ENCODE measurements at regions not wholly inside any gene's neighbourhood (a gene's known extent, or its start where the extent isn't known, plus 50 kb on each side); places are given as distances from the start of the nearest gene placed in this dataset.

DNA sequence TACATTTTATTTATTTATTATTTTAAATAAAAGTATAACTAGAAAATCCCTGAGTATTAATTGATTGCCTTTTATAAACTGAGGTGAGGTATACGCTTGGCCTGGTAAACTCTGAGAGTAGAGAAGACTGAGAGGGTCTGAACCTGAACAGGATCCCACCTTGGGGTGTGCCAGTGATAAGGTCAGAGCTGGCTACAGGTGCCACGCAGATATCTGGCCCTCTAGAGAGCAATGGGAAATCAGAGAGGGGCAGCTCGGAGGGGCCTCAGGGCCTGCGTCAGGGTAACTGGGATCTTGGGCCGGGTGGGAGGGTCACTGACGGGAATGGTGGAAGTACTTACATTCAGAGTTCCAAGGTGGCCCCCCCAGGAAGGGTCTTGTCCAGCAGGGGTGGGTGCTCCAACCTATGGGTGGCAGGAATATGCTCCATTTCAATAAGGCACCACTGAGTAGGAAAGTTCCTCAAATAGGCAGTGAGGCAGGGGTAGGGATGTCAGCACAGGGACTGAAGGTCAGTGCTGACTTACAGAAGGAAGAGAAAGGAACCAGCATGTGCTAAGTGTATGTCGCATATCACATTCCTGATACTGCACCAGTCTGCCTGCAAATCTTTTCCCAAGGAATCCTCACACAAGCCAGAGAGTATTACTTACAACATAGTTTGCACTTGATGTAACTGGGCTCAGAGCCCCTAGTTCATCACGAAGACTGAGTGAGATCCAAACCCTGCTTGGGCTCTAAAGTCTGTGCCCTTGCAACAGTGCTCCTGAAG, 706.0 kb upstream of the RAB6C start:
- intact Hi-C loops (cut with micrococcal nuclease), result no loop called here
- CTCF ChIA-PET, result no interaction called here
- no TSS peak for BruUV-seq (replicated peaks)

DNA sequence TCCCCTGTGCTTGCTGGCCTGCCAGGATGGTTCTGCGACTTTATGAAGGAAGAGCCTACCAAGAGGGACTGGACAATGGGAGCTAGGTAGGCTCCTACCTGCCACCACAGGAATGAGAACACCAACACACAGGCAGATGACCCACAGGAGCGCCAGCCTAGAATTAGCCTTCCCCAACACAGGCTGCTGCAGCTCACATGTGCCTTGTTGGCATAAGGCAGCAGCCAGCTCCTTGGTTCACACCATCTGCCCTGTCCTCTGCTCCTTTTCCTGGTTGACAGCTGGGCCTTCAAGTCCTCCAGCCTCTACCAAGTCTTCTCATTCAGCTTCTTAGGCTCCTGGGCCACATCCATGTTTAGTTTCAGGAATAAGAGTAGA, 705.4 kb upstream of the RAB6C start:
- H3K9ac ChIP-seq (ENCODE audit: low read length), result no peak overlapping the region
- H3K36me3 ChIP-seq (ENCODE audit: low read depth, low read length), result no peaks in the 10 kb centered on the region
- no peaks in the 10 kb centered on the region for H3K9me2 ChIP-seq (replicated peaks; ENCODE audit: low read length)
- H2AFZ ChIP-seq (ENCODE audit: low read length), result no peak overlapping the region
- H3K4me1 ChIP-seq (ENCODE audit: insufficient read depth, low read length), result no peaks in the 10 kb centered on the region
- intact Hi-C loops (cut with micrococcal nuclease), result no loop called here
- ChIA-PET CTCF (no interaction called here), POLR2A (ENCODE audit: unreplicated experiment) (no interaction called here)
- H3K4me2 ChIP-seq (ENCODE audit: low read length), result no peak overlapping the region
- no peaks in the 10 kb centered on the region for H3K79me2 ChIP-seq (ENCODE audit: low read length)
- H3K27me3 ChIP-seq (ENCODE audit: low read length), result no peaks in the 10 kb centered on the region
- no peak overlapping the region for H3K4me3 ChIP-seq (ENCODE audit: low read length)
- TF ChIP-seq EZH2phosphoT487 (IDR thresholded peaks at IDR 0.05; ENCODE audit: borderline replicate concordance, low read length) (no peak), EZH2 (IDR thresholded peaks at IDR 0.05; ENCODE audit: low read length, unreplicated experiment) (no peak)
- TF ChIP-seq, protein P1, sequence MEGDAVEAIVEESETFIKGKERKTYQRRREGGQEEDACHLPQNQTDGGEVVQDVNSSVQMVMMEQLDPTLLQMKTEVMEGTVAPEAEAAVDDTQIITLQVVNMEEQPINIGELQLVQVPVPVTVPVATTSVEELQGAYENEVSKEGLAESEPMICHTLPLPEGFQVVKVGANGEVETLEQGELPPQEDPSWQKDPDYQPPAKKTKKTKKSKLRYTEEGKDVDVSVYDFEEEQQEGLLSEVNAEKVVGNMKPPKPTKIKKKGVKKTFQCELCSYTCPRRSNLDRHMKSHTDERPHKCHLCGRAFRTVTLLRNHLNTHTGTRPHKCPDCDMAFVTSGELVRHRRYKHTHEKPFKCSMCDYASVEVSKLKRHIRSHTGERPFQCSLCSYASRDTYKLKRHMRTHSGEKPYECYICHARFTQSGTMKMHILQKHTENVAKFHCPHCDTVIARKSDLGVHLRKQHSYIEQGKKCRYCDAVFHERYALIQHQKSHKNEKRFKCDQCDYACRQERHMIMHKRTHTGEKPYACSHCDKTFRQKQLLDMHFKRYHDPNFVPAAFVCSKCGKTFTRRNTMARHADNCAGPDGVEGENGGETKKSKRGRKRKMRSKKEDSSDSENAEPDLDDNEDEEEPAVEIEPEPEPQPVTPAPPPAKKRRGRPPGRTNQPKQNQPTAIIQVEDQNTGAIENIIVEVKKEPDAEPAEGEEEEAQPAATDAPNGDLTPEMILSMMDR (conservative IDR thresholded peaks at IDR 0.05; ENCODE audit: low read depth, low read length), result no peak
- DNase-seq (no peak), ATAC-seq (no peak)
- 0 out of 2 replicates have a peak, but pooled peaks cover 4% of the 10 kb centered on the region for H3K9me3 ChIP-seq (ENCODE audit: low read length)
- BruUV-seq (replicated peaks), result no TSS peak
- H3F3A ChIP-seq (ENCODE audit: low read length, unreplicated experiment), result no peaks in the 10 kb centered on the region
- no peak overlapping the region for H3K27ac ChIP-seq (ENCODE audit: low read length)
- no peaks in the 10 kb centered on the region for H4K20me1 ChIP-seq (ENCODE audit: low read length)

More for the DNA sequence above, 706.0 kb upstream of the RAB6C start:
- H3K9me2 ChIP-seq (replicated peaks; ENCODE audit: low read length), result no peaks in the 10 kb centered on the region
- TF ChIP-seq EZH2phosphoT487 (IDR thresholded peaks at IDR 0.05; ENCODE audit: borderline replicate concordance, low read length), result no peak
- TF ChIP-seq, protein P1 (conservative IDR thresholded peaks at IDR 0.05; ENCODE audit: low read depth, low read length), result no peak
- TF ChIP-seq EZH2 (IDR thresholded peaks at IDR 0.05; ENCODE audit: low read length, unreplicated experiment), result no peak
- H3K4me2 ChIP-seq (ENCODE audit: low read length), result no peak overlapping the region
- H3K27ac ChIP-seq (ENCODE audit: low read length), result no peak overlapping the region
- H3K9me3 ChIP-seq (ENCODE audit: low read length), result 0 out of 2 replicates have a peak, but pooled peaks cover 4% of the 10 kb centered on the region
- H3K4me1 ChIP-seq (ENCODE audit: insufficient read depth, low read length), result no peaks in the 10 kb centered on the region
- no peak for DNase-seq
- no peaks in the 10 kb centered on the region for H3F3A ChIP-seq (ENCODE audit: low read length, unreplicated experiment)
- no peaks in the 10 kb centered on the region for H3K79me2 ChIP-seq (ENCODE audit: low read length)
- H2AFZ ChIP-seq (ENCODE audit: low read length), result no peak overlapping the region
- H3K4me3 ChIP-seq (ENCODE audit: low read length), result no peak overlapping the region
- H3K36me3 ChIP-seq (ENCODE audit: low read depth, low read length), result no peaks in the 10 kb centered on the region
- no peaks in the 10 kb centered on the region for H3K27me3 ChIP-seq (ENCODE audit: low read length)
- H4K20me1 ChIP-seq (ENCODE audit: low read length), result no peaks in the 10 kb centered on the region
- POLR2A ChIA-PET (ENCODE audit: unreplicated experiment), result no interaction called here
- no peak for ATAC-seq
- H3K9ac ChIP-seq (ENCODE audit: low read length), result no peak overlapping the region

DNA sequence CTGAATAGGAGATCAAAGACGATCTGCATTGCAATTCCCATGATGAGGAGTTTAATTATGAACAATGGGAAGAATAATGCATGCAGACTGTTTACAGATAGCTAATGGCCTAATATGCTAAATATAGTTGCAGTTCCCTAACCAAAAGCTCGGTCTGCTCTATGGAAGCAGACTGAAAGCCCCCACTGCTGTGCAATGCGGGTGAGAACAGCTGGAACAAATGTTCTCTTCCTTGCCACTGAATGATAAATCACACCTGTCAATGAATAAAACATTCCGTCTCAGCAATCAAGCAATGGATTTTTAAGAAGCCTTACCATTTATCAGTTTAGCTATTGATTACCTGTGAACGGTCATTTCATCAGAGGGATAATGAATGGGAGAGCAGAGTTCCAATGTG, 704.5 kb upstream of the RAB6C start:
- no peak overlapping the region for H2AFZ ChIP-seq (ENCODE audit: low read length)
- no peaks in the 10 kb centered on the region for H3K79me2 ChIP-seq (ENCODE audit: low read length)
- H3K9me3 ChIP-seq (ENCODE audit: low read length), result 0 out of 2 replicates have a peak, but pooled peaks cover 4% of the 10 kb centered on the region
- no peak overlapping the region for H3K4me3 ChIP-seq (ENCODE audit: low read length)
- H3K27me3 ChIP-seq (ENCODE audit: low read length), result no peaks in the 10 kb centered on the region
- H3F3A ChIP-seq (ENCODE audit: low read length, unreplicated experiment), result no peaks in the 10 kb centered on the region
- no peaks in the 10 kb centered on the region for H3K9me2 ChIP-seq (replicated peaks; ENCODE audit: low read length)
- CTCF ChIA-PET, result no interaction called here
- intact Hi-C loops (cut with micrococcal nuclease), result no loop called here
- no peaks in the 10 kb centered on the region for H3K4me1 ChIP-seq (ENCODE audit: insufficient read depth, low read length)
- H3K36me3 ChIP-seq (ENCODE audit: low read depth, low read length), result no peaks in the 10 kb centered on the region
- POLR2A ChIA-PET (ENCODE audit: unreplicated experiment), result no interaction called here
- no TSS peak for BruUV-seq (replicated peaks)
- DNase-seq, result no peak
- H4K20me1 ChIP-seq (ENCODE audit: low read length), result no peaks in the 10 kb centered on the region
- TF ChIP-seq EZH2 (IDR thresholded peaks at IDR 0.05; ENCODE audit: low read length, unreplicated experiment), result no peak
- TF ChIP-seq EZH2phosphoT487 (IDR thresholded peaks at IDR 0.05; ENCODE audit: borderline replicate concordance, low read length), result no peak
- TF ChIP-seq, protein P1 (conservative IDR thresholded peaks at IDR 0.05; ENCODE audit: low read depth, low read length), result no peak
- ATAC-seq, result no peak
- H3K27ac ChIP-seq (ENCODE audit: low read length), result no peak overlapping the region
- no peak overlapping the region for H3K4me2 ChIP-seq (ENCODE audit: low read length)
- H3K9ac ChIP-seq (ENCODE audit: low read length), result no peak overlapping the region
